T-helper 17 cell (primary cell): ENCODE measurements at regions not wholly inside any gene's neighbourhood (a gene's known extent, or its start where the extent isn't known, plus 50 kb on each side); places are given as distances from the start of the nearest gene placed in this dataset.

ENCODE experiments used
- ATAC-seq: fragments of 150-1000 bp; cut with Tn5 transposase; 2 replicates; pipeline ENCODE4 v1.10.0; 2021; ENCODE audit warnings: mild to moderate bottlenecking, moderate library complexity
- DNase-seq, 3 donors: peaks; one replicate each; pipeline versions ENCODE4 v3.0.0 to v3.0.0-alpha.2; 2020 to 2021
- H3K9me3 ChIP-seq: one replicate; pipeline ENCODE4 v1.7.0; 2013; ENCODE audit warnings: low read length, mild to moderate bottlenecking; ENCODE audit not compliant: control insufficient read depth, poor library complexity, severe bottlenecking
- H3K27ac Mint-ChIP-seq: one replicate; pipeline ENCODE4 v1.8.0; 2022; ENCODE audit warnings: mild to moderate bottlenecking, moderate library complexity, mixed read lengths
- H3K27me3 Mint-ChIP-seq: one replicate; pipeline ENCODE4 v1.8.0; 2022; ENCODE audit warnings: mixed read lengths
- H3K36me3 Mint-ChIP-seq: one replicate; pipeline ENCODE4 v1.8.0; 2022; ENCODE audit warnings: low read depth, mixed read lengths
- H3K4me1 Mint-ChIP-seq: one replicate; pipeline ENCODE4 v1.8.0; 2022; ENCODE audit warnings: mild to moderate bottlenecking, mixed read lengths
- H3K4me3 Mint-ChIP-seq: one replicate; pipeline ENCODE4 v1.8.0; 2022; ENCODE audit warnings: mild to moderate bottlenecking, moderate library complexity, mixed read lengths

GRCh38 chr10:78483641-78484040 lies 450.0 kb downstream of the RPS24 start:
- H3K27ac Mint-ChIP-seq: no peak overlapping the region
- peaks cover 3% of the 10 kb centered on the region for H3K36me3 Mint-ChIP-seq
- H3K4me1 Mint-ChIP-seq: no peaks in the 10 kb centered on the region
- ATAC-seq (no peak), DNase-seq (no peak)
- no peak overlapping the region for H3K4me3 Mint-ChIP-seq
- H3K9me3 ChIP-seq: no peaks in the 10 kb centered on the region
- peaks cover 51% of the 10 kb centered on the region for H3K27me3 Mint-ChIP-seq

GRCh38 chr10:78489034-78489433 lies 455.4 kb downstream of the RPS24 start:
- Mint-ChIP-seq H3K27me3 (peaks cover 26% of the 10 kb centered on the region), H3K4me1 (no peaks in the 10 kb centered on the region), H3K27ac (no peak overlapping the region), H3K36me3 (peaks cover 3% of the 10 kb centered on the region), H3K4me3 (no peak overlapping the region)
- DNase-seq: no peak
- peaks cover 2% of the 10 kb centered on the region for H3K9me3 ChIP-seq
- ATAC-seq: no peak

- Mint-ChIP-seq H3K36me3 (no peaks in the 10 kb centered on the region), H3K4me1 (no peaks in the 10 kb centered on the region), H3K27ac (no peak overlapping the region), H3K4me3 (no peak overlapping the region), H3K27me3 (peaks cover 7% of the 10 kb centered on the region)
- no peak for DNase-seq
- no peak for ATAC-seq
- peaks cover 2% of the 10 kb centered on the region for H3K9me3 ChIP-seq
Measured at GRCh38 chr10:78491812-78492211, 458.1 kb downstream of the RPS24 start.

- no peaks in the 10 kb centered on the region for H3K36me3 Mint-ChIP-seq
- peaks cover 2% of the 10 kb centered on the region for H3K9me3 ChIP-seq
- H3K4me1 Mint-ChIP-seq: no peaks in the 10 kb centered on the region
- H3K4me3 Mint-ChIP-seq: no peak overlapping the region
- no peak overlapping the region for H3K27ac Mint-ChIP-seq
- DNase-seq (no peak), ATAC-seq (no peak)
- H3K27me3 Mint-ChIP-seq: peaks cover under 1% of the 10 kb centered on the region
Measured at GRCh38 chr10:78492424-78492823, 458.8 kb downstream of the RPS24 start.

GRCh38 chr10:78494179-78494578 lies 460.5 kb downstream of the RPS24 start:
- no peak overlapping the region for H3K27ac Mint-ChIP-seq
- no peaks in the 10 kb centered on the region for H3K27me3 Mint-ChIP-seq
- no peaks in the 10 kb centered on the region for H3K36me3 Mint-ChIP-seq
- H3K4me3 Mint-ChIP-seq: no peak overlapping the region
- ATAC-seq (no peak), DNase-seq (no peak)
- H3K9me3 ChIP-seq: peaks cover 2% of the 10 kb centered on the region
- H3K4me1 Mint-ChIP-seq: no peaks in the 10 kb centered on the region

GRCh38 chr10:78502210-78502936 lies 468.7 kb downstream of the RPS24 start:
- Mint-ChIP-seq H3K27ac (peak overlapping the region; percentile 43), H3K36me3 (no peaks in the 10 kb centered on the region), H3K4me3 (no peak overlapping the region), H3K4me1 (peaks cover 3% of the 10 kb centered on the region), H3K27me3 (peaks cover 28% of the 10 kb centered on the region)
- ATAC-seq (no peak), DNase-seq (no peak)
- no peaks in the 10 kb centered on the region for H3K9me3 ChIP-seq

- ATAC-seq (no peak), DNase-seq (no peak)
- H3K36me3 Mint-ChIP-seq: peaks cover 2% of the 10 kb centered on the region
- peaks cover 3% of the 10 kb centered on the region for H3K4me1 Mint-ChIP-seq
- H3K27ac Mint-ChIP-seq: no peak overlapping the region
- H3K9me3 ChIP-seq: no peaks in the 10 kb centered on the region
- peaks cover 34% of the 10 kb centered on the region for H3K27me3 Mint-ChIP-seq
- H3K4me3 Mint-ChIP-seq: no peak overlapping the region
Measured at GRCh38 chr10:78504181-78504580, 470.5 kb downstream of the RPS24 start.

GRCh38 chr10:78505657-78506056 lies 472.0 kb downstream of the RPS24 start:
- H3K4me1 Mint-ChIP-seq: peaks cover 6% of the 10 kb centered on the region
- H3K36me3 Mint-ChIP-seq: peaks cover 2% of the 10 kb centered on the region
- DNase-seq (no peak), ATAC-seq (no peak)
- H3K27me3 Mint-ChIP-seq: peaks cover 36% of the 10 kb centered on the region
- H3K9me3 ChIP-seq: no peaks in the 10 kb centered on the region
- no peak overlapping the region for H3K4me3 Mint-ChIP-seq
- H3K27ac Mint-ChIP-seq: no peak overlapping the region

- Mint-ChIP-seq H3K27me3 (peaks cover 34% of the 10 kb centered on the region), H3K27ac (no peak overlapping the region), H3K4me1 (peaks cover 6% of the 10 kb centered on the region), H3K36me3 (peaks cover 4% of the 10 kb centered on the region), H3K4me3 (no peak overlapping the region)
- no peaks in the 10 kb centered on the region for H3K9me3 ChIP-seq
- DNase-seq (no peak), ATAC-seq (no peak)
Measured at GRCh38 chr10:78506614-78507013, 473.0 kb downstream of the RPS24 start.

GRCh38 chr10:78507510-78508160 lies 474.0 kb downstream of the RPS24 start:
- H3K4me3 Mint-ChIP-seq: no peak overlapping the region
- peaks cover 3% of the 10 kb centered on the region for H3K4me1 Mint-ChIP-seq
- no peaks in the 10 kb centered on the region for H3K9me3 ChIP-seq
- H3K27me3 Mint-ChIP-seq: peaks cover 30% of the 10 kb centered on the region
- no peak overlapping the region for H3K27ac Mint-ChIP-seq
- ATAC-seq (no peak), DNase-seq (no peak)
- H3K36me3 Mint-ChIP-seq: peaks cover 4% of the 10 kb centered on the region

- peaks cover 4% of the 10 kb centered on the region for H3K36me3 Mint-ChIP-seq
- H3K27ac Mint-ChIP-seq: no peak overlapping the region
- DNase-seq (no peak), ATAC-seq (no peak)
- peaks cover 3% of the 10 kb centered on the region for H3K4me1 Mint-ChIP-seq
- H3K9me3 ChIP-seq: no peaks in the 10 kb centered on the region
- H3K4me3 Mint-ChIP-seq: no peak overlapping the region
- peaks cover 25% of the 10 kb centered on the region for H3K27me3 Mint-ChIP-seq
Measured at GRCh38 chr10:78508955-78509748, 475.5 kb downstream of the RPS24 start.

- H3K27me3 Mint-ChIP-seq: peaks cover 20% of the 10 kb centered on the region
- no peak for ATAC-seq
Measured at GRCh38 chr10:78510566-78511323, 477.1 kb downstream of the RPS24 start.

More at GRCh38 chr10:78510566-78511323, 477.1 kb downstream of the RPS24 start:
- DNase-seq: no peak
- no peaks in the 10 kb centered on the region for H3K9me3 ChIP-seq
- Mint-ChIP-seq H3K27ac (no peak overlapping the region), H3K4me1 (peaks cover 3% of the 10 kb centered on the region), H3K4me3 (no peak overlapping the region), H3K36me3 (peaks cover 4% of the 10 kb centered on the region)
